ENCODE measurements at regions not wholly inside any gene's neighbourhood (a gene's known extent, or its start where the extent isn't known, plus 50 kb on each side); places are given as distances from the start of the nearest gene placed in this dataset.

DNA sequence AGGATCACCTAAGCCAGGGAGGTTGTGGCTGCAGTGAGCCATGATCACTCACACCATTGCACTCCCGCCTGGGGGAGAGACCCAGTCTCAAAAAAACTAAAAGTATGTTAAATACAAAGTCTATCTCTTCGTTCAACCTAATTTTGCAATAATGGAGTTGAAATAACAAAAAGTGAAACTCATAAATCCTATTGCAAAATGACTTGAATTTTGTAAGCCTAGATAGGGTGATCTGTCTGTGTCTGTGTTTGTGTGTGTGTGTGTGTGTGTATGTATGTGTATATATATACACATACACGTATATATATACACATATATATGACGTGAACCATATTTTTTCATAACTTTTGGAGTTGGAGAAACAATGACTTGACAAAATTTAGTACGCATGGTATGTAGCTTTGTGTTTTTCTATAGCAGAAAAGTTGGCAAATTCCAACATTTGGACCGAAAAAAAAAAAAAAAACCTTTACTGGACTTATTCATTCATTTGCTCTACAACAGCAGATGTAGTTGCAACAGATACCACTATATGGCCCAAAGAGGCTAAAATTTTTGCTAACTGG, 76.9 kb upstream of the CDH6 start:
- TF ChIP-seq POLR2A (IDR thresholded peaks at IDR 0.05), result no peak
- TF ChIP-seq, protein P1, sequence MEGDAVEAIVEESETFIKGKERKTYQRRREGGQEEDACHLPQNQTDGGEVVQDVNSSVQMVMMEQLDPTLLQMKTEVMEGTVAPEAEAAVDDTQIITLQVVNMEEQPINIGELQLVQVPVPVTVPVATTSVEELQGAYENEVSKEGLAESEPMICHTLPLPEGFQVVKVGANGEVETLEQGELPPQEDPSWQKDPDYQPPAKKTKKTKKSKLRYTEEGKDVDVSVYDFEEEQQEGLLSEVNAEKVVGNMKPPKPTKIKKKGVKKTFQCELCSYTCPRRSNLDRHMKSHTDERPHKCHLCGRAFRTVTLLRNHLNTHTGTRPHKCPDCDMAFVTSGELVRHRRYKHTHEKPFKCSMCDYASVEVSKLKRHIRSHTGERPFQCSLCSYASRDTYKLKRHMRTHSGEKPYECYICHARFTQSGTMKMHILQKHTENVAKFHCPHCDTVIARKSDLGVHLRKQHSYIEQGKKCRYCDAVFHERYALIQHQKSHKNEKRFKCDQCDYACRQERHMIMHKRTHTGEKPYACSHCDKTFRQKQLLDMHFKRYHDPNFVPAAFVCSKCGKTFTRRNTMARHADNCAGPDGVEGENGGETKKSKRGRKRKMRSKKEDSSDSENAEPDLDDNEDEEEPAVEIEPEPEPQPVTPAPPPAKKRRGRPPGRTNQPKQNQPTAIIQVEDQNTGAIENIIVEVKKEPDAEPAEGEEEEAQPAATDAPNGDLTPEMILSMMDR (IDR thresholded peaks at IDR 0.05), result no peak

Data from Peyer's patch (tissue), 4 donors.